HEK293 (cell line): ENCODE measurements at regions not wholly inside any gene's neighbourhood (a gene's known extent, or its start where the extent isn't known, plus 50 kb on each side); places are given as distances from the start of the nearest gene placed in this dataset.

ENCODE experiments used
- ZNF114 ChIP-seq: fragments of 450-650 bp; formaldehyde crosslinking; IDR thresholded peaks from 2 replicates; pipeline ENCODE4 v1.5.0; 2017; ENCODE audit warnings: missing biosample characterization, missing genetic modification characterization
- ZNF324 ChIP-seq: fragments of 450-650 bp; formaldehyde crosslinking; IDR thresholded peaks from 2 replicates; pipeline ENCODE4 v1.5.1; 2016; ENCODE audit warnings: missing biosample characterization, missing genetic modification characterization
- TF ChIP-seq, protein P1 (sequence below): sonication (generic); formaldehyde crosslinking; IDR thresholded peaks from 2 replicates; pipeline ENCODE4 v1.8.1; 2022; ENCODE audit warnings: mild to moderate bottlenecking, moderate library complexity, missing genetic modification reagents
- TF ChIP-seq, protein P2 (sequence below): fragments of 450-650 bp; formaldehyde crosslinking; IDR thresholded peaks from 2 replicates; pipeline ENCODE4 v1.5.1; 2016; ENCODE audit warnings: missing biosample characterization, missing genetic modification characterization

DNA sequence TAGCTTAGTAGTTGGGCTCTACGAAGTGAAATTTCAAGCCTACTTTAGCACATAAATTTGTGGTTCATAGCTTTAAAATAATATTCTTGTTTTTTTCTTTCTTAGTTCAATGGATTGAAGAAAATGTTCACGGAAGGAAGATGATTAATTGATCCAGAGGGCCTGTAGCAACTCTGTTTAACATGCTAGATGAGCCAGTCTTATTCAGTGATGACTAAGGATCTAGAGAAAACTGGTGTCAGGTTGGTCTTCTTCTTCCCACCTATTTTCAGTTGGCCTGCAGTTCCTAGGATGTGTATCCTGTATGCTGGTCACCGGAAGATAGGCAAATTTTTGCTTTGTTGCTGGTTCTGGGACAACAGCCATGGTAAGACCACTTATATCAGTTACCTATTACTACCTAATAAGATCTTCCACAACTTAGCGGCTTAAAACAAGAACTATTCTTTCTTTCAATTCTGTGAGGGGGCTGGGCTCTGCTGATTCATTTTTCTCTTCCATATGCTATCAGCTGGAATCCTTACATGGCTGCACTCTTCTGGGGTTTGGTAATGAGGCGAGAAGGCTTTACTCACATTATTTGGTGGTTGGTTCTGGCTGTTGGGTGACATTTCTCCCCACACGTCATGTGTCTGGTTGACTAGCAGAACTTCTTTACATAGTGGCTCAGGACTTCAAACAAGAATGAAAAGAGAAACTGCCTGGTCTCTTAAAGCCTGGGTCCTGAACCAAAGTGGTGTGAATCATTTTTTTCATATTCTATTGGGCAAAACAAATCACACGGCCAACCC lies 182.7 kb upstream of the ACTBL2 start:
- TF ChIP-seq ZNF324 (tag by site-specific recombination), result no peak
- no peak for TF ChIP-seq ZNF114 (tag by site-specific recombination)
- TF ChIP-seq, protein P1, sequence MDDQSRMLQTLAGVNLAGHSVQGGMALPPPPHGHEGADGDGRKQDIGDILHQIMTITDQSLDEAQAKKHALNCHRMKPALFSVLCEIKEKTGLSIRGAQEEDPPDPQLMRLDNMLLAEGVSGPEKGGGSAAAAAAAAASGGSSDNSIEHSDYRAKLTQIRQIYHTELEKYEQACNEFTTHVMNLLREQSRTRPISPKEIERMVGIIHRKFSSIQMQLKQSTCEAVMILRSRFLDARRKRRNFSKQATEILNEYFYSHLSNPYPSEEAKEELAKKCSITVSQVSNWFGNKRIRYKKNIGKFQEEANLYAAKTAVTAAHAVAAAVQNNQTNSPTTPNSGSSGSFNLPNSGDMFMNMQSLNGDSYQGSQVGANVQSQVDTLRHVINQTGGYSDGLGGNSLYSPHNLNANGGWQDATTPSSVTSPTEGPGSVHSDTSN (CRISPR knock-in tag), result no peak
- TF ChIP-seq, protein P2, sequence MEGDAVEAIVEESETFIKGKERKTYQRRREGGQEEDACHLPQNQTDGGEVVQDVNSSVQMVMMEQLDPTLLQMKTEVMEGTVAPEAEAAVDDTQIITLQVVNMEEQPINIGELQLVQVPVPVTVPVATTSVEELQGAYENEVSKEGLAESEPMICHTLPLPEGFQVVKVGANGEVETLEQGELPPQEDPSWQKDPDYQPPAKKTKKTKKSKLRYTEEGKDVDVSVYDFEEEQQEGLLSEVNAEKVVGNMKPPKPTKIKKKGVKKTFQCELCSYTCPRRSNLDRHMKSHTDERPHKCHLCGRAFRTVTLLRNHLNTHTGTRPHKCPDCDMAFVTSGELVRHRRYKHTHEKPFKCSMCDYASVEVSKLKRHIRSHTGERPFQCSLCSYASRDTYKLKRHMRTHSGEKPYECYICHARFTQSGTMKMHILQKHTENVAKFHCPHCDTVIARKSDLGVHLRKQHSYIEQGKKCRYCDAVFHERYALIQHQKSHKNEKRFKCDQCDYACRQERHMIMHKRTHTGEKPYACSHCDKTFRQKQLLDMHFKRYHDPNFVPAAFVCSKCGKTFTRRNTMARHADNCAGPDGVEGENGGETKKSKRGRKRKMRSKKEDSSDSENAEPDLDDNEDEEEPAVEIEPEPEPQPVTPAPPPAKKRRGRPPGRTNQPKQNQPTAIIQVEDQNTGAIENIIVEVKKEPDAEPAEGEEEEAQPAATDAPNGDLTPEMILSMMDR (tag by site-specific recombination), result no peak
